LNCAP (cell line): ENCODE measurements at regions not wholly inside any gene's neighbourhood (a gene's known extent, or its start where the extent isn't known, plus 50 kb on each side); places are given as distances from the start of the nearest gene placed in this dataset.

Experiments
- TF ChIP-seq, protein P1 (sequence below): fragments of 450-650 bp; IDR thresholded peaks from 2 replicates; pipeline ENCODE4 v1.5.1; 2017; ENCODE audit warnings: mild to moderate bottlenecking

DNA sequence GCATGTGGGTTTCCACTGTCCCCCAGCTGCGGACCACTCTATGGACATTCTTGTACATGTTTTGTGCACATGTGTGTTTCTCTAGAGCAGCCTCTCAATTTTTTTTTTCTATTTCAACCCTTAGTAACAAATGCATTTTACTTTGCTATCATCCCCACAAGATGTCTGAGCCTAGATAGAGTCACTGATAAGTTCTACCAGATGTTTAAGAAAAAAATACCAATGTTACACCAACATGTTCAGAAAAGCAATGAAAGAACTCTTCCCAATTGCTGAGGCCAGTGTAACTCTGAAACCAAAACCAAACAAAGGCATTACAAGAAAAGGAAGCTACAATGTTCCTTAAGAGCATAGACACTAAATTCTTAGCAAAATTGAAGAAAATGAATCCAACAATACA is 218.5 kb downstream of the CXCL12 start:
- TF ChIP-seq, protein P1, sequence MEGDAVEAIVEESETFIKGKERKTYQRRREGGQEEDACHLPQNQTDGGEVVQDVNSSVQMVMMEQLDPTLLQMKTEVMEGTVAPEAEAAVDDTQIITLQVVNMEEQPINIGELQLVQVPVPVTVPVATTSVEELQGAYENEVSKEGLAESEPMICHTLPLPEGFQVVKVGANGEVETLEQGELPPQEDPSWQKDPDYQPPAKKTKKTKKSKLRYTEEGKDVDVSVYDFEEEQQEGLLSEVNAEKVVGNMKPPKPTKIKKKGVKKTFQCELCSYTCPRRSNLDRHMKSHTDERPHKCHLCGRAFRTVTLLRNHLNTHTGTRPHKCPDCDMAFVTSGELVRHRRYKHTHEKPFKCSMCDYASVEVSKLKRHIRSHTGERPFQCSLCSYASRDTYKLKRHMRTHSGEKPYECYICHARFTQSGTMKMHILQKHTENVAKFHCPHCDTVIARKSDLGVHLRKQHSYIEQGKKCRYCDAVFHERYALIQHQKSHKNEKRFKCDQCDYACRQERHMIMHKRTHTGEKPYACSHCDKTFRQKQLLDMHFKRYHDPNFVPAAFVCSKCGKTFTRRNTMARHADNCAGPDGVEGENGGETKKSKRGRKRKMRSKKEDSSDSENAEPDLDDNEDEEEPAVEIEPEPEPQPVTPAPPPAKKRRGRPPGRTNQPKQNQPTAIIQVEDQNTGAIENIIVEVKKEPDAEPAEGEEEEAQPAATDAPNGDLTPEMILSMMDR = no peak

DNA sequence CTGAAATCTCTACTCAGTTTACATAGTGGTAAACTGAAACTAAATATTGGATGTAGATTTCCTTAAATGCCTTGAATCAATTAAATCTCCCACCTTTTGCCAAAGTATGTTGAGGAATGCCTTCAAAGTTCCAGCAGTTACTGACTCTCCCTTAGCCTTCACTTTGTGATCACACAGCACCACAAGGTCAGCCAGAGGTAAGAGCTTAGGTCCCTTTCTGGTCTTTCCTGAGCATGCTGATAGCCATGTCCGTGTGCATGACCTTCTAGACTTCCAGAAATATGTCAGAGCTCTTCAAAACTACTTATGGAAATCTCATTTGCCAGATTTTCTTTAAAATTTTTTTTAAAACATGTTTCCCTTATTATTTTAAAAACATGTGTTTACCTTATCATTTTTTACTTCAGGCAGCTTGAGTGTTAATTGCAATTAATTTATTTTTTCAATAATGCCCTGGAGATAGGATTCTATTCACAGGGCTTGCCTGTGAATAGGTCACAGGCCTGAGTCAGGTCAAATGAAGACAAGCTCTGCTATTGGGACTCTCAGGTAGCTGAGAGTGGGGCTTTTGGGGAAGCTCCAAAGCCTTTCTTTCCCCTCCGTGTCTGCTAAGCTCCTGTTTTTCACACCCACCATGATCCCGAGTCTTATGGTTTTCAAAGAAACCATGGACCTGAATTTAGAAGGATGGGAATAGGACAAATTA is 220.5 kb downstream of the CXCL12 start:
- TF ChIP-seq, protein P1 = no peak

DNA sequence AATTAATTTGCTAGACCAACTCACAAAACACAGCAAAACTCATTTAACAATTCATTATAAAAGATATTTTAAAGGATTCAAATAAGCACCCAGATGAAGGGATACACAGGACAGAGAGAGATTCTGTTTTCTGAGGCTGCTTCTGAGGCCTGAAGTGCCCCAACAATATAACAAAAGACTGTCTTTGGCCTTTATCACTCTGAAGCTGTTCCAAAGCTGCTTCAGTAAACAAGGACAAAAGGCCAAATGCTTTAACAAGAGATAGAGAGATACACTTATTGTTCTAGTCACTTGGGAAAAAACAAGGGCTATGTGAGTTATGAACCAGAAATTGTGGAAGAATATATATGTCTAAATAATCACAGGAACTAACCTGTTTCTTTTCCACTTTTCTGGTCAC is 223.7 kb downstream of the CXCL12 start:
- TF ChIP-seq, protein P1 = no peak

DNA sequence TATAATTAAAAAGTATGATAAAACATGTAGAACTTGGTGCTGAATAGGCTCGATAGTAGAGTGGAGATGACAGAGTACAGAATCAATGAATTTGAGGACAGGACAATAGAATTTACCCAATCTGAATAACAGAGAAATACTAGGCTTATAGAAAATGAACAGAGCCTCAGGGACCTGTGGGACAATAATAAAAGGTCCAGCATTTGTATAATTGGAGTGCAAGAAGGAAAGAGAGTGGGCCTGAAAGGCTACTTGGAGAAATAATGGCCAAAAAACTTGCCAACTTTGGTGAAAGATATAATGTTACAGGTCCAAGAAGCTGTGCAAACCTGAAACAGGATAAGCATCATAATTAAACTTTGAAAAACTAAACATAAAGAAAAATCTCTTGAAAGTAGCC is 227.3 kb downstream of the CXCL12 start:
- TF ChIP-seq, protein P1 = no peak

DNA sequence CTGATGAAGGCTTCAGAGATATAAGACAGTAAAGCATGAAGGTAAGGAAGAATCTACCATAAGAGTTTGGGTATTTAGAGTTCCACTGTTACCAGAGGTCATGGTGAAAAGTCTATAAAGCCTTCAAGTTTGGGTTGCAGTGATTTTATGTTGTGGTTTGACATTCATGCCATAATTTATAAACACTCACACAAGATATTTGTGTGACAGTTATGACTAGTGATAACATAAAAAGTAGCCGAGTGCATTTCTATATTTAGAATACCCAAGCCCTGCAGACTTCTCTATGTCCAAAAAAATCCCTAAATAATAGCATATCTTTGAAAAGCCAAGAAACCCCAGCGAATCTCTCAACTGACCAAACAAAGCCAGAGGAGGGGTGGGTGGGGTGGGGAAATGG is 229.9 kb downstream of the CXCL12 start:
- TF ChIP-seq, protein P1 = no peak

DNA sequence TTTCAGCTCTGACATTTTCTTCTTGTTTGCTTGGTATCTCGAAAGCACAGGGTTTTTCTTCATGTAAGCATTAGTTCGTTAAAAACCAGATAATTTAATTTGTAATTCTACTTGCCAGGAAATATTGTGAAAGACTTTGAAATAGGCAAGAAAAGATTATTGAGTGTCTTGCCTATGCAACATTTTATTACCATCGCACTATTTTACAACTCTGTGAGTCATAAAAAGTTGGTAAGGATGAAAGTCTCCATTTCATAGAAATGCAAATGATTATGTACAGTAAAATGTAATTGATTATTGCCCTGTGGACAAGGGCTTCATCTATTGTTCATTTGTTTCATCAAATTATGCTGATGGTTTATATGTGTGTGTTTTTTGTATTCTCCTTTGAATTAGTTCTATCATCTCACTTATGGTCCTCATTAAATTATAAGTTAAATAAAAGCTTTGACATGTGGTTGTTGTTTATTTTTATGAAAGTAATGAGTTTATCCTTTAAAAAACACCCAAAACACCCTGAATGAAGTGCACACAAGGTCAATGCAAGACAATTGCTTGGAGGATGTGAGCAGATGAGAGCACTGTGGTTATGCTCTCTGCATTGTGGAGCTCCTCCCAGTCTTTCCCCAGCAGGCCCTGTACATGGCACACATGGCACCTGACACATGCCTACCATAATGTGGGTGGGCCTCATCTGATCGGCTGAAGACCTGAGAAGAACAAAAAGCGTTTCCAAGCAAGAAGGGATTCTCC is 230.8 kb downstream of the CXCL12 start:
- TF ChIP-seq, protein P1 = no peak

DNA sequence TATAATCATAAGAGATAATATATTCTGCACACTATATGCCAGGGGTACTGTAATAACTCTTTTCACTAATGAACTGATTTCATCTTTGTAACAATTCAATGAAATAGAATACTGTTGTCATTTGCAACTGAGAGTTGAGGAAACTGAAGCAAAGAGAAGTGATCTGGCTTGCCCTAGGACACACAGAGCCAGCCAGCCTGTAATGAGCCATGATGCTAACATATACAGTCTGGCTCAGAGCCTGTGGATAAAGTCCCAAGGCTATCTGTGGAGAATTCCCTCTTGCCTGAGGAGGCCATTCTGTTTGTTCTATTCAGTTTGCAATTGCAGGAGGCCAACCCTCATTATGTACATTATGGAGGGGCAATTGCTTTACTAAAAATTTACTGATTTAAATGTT is 241.3 kb downstream of the CXCL12 start:
- TF ChIP-seq, protein P1 = no peak
